ENCODE measurements at regions not wholly inside any gene's neighbourhood (a gene's known extent, or its start where the extent isn't known, plus 50 kb on each side); places are given as distances from the start of the nearest gene placed in this dataset.
"Not testable (repeated sequence)": the region's sequence is repeated elsewhere in the genome, so short reads cannot be mapped to it uniquely, and the experiment has no call there.

GRCh38 chr6:168189200-168190013 lies 110.4 kb upstream of the FRMD1 start:
- intact Hi-C loops (cut with DNase I; ENCODE audit: low total_unique reads), result no loop called here
- WGBS, 2 donors, result 89 to 94% methylated on average over 7 to 9 of the region's 10 CpGs
- peak in 1 of 2 donors; percentile 81 for DNase-seq (ENCODE audit: low spot score in 2 of 2)
- TF ChIP-seq POLR2A (IDR thresholded peaks at IDR 0.05) (no peak), CTCF (IDR thresholded peaks at IDR 0.05) (no peak)
- H3K4me3 ChIP-seq (ENCODE audit: low read depth, poor library complexity, severe bottlenecking), result no peak overlapping the region

GRCh38 chr6:168188369-168189199 lies 109.6 kb upstream of the FRMD1 start:
- no peak overlapping the region for H3K4me3 ChIP-seq (ENCODE audit: low read depth, poor library complexity, severe bottlenecking)
- 84 to 88% methylated on average over 17 of the region's 17 CpGs for WGBS, 2 donors
- DNase-seq (ENCODE audit: low spot score in 2 of 2), result peak in 1 of 2 donors; percentile 42
- no peak for TF ChIP-seq POLR2A (IDR thresholded peaks at IDR 0.05)
- TF ChIP-seq CTCF (IDR thresholded peaks at IDR 0.05), result no peak
- intact Hi-C loops (cut with DNase I; ENCODE audit: low total_unique reads), result no loop called here

GRCh38 chr6:168186438-168186837 lies 107.4 kb upstream of the FRMD1 start:
- DNase-seq (ENCODE audit: low spot score in 2 of 2), result peak in 1 of 2 donors; percentile 43
- 77 to 97% methylated on average over 5 of the region's 5 CpGs for WGBS, 2 donors
- TF ChIP-seq CTCF (IDR thresholded peaks at IDR 0.05) (no peak), POLR2A (IDR thresholded peaks at IDR 0.05) (no peak)
- intact Hi-C loops (cut with DNase I; ENCODE audit: low total_unique reads), result no loop called here
- no peak overlapping the region for H3K4me3 ChIP-seq (ENCODE audit: low read depth, poor library complexity, severe bottlenecking)

GRCh38 chr6:168186018-168186417 lies 107.0 kb upstream of the FRMD1 start:
- intact Hi-C loops (cut with DNase I; ENCODE audit: low total_unique reads); H3K4me3 ChIP-seq (ENCODE audit: low read depth, poor library complexity, severe bottlenecking): not testable (repeated sequence)
- WGBS, 2 donors, result 79 to 93% methylated on average over 1 of the region's 1 CpG
- DNase-seq (ENCODE audit: low spot score in 2 of 2), result peak in 1 of 2 donors; percentile 17

GRCh38 chr6:168184701-168185100 lies 105.7 kb upstream of the FRMD1 start:
- no peak for TF ChIP-seq CTCF (IDR thresholded peaks at IDR 0.05)
- no peak for TF ChIP-seq POLR2A (IDR thresholded peaks at IDR 0.05)
- H3K4me3 ChIP-seq (ENCODE audit: low read depth, poor library complexity, severe bottlenecking), result no peak overlapping the region
- DNase-seq (ENCODE audit: low spot score in 2 of 2), result peak in 1 of 2 donors; percentile 71
- intact Hi-C loops (cut with DNase I; ENCODE audit: low total_unique reads), result no loop called here
- 88 to 93% methylated on average over 5 of the region's 5 CpGs for WGBS, 2 donors

GRCh38 chr6:168183613-168183970 lies 104.6 kb upstream of the FRMD1 start:
- no peak for DNase-seq (ENCODE audit: low spot score in 2 of 2)
- intact Hi-C loops (cut with DNase I; ENCODE audit: low total_unique reads), result no loop called here
- TF ChIP-seq CTCF (IDR thresholded peaks at IDR 0.05), result no peak
- no peak for TF ChIP-seq POLR2A (IDR thresholded peaks at IDR 0.05)
- WGBS, 2 donors, result 68 to 69% methylated on average over 6 of the region's 6 CpGs
- H3K4me3 ChIP-seq (ENCODE audit: low read depth, poor library complexity, severe bottlenecking), result no peak overlapping the region

All from lower leg skin (tissue), 4 donors.